Myocyte (in vitro differentiated cells): ENCODE measurements at regions not wholly inside any gene's neighbourhood (a gene's known extent, or its start where the extent isn't known, plus 50 kb on each side); places are given as distances from the start of the nearest gene placed in this dataset.

Source experiments
- DNase-seq: peaks from one replicate; pipeline ENCODE4 v3.0.0-alpha.2; 2012; ENCODE audit warnings: low read depth

- no peak for DNase-seq
Observed at GRCh38 chr16:86355531-86355930, 154.8 kb upstream of the FOXF1 start.

- no peak for DNase-seq
Observed at GRCh38 chr16:86355951-86356350, 154.4 kb upstream of the FOXF1 start.

DNA sequence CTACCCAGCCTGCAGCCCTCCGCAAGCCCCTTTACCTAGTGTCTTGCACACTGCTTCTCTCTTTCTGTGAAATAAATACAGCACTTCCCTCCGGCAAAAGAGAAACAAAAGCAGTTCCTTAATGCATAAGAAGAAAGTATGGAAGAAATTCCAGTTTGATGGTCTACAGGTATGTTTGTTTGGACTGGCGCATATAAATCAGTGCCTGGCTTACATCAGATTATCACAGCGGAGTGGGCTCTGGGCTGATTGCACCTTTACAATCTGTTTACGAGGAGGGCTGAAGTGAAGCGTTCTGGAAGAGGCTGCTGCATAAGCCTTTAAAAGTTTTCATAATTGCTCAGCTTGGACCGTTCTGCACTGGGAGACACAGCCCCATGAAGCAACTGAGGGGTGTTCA, 153.5 kb upstream of the FOXF1 start:
- no peak for DNase-seq

DNA sequence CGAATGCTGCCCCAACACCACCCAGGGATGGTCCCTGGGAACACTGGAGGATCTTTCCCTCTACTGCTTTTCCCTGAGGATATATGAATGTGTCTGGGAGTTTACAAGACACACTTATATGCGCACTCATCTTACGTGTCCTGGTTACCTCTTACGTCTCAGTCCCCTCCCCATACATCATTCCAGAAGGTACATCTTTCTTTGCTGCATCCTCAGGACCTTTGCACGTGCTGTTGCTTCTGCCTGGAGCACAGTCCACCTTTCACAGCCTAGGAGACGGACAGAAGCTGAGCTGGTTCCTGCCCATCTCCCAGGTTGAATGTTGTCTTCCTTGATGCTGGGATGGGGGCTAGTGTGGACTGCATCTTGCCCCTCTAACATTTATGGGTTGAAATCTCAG, 153.0 kb upstream of the FOXF1 start:
- DNase-seq = no peak

DNA sequence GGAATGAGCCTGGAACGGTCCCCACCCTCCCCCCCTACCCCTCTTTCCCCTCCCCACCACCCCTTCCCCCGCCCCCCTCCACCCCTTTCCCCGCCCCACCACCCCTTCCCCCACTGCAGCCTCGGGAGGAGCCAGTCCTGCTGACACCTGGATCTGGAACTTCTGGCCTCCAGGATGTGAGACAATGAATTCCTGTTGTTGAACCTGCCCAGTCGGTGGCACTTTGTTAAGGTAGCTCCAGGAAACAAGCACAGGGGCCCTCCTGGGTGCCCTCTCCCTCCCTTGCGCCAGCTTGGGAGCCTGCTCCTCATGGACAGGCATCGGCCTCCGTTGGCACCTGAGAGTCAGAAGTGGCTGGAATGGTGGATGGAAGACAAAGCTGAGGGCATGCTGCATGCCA, 152.4 kb upstream of the FOXF1 start:
- DNase-seq = no peak

GRCh38 chr16:86359571-86359970, 150.8 kb upstream of the FOXF1 start:
- DNase-seq = no peak

DNA sequence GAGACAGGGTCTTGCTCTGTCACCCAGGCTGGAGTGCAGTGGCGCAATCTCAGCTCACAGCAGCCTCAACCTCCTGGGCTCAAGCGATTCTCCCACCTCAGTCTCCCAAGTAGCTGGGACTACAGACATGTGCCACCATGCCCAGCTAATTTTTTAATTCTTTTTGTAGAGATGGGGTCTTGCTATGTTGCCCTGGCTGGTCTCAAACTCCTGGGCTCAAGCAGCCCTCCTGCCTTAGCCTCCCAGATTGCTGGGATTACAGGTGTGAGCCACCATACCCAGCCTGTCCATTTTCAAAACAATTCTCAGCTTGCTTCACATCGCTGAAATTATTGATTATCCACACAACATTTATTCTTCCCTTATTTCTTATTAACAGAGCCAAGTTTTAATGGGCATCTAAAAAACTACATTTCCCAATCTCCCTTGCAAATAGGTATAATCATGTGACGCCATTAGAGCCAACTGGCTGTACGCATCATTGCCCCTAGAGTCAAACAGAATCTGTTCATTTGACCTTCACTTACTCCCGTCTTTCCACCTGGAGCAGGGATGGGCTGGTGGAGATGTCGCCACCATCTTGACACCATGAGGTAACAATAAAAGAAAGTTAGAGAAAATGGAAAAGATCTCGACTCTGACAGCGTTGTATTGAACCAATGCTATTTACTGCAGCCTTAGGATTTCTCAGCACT, 148.0 kb upstream of the FOXF1 start:
- DNase-seq = no peak

- DNase-seq = peak; percentile 60
Observed at GRCh38 chr16:86363057-86363490, 147.3 kb upstream of the FOXF1 start.

DNA sequence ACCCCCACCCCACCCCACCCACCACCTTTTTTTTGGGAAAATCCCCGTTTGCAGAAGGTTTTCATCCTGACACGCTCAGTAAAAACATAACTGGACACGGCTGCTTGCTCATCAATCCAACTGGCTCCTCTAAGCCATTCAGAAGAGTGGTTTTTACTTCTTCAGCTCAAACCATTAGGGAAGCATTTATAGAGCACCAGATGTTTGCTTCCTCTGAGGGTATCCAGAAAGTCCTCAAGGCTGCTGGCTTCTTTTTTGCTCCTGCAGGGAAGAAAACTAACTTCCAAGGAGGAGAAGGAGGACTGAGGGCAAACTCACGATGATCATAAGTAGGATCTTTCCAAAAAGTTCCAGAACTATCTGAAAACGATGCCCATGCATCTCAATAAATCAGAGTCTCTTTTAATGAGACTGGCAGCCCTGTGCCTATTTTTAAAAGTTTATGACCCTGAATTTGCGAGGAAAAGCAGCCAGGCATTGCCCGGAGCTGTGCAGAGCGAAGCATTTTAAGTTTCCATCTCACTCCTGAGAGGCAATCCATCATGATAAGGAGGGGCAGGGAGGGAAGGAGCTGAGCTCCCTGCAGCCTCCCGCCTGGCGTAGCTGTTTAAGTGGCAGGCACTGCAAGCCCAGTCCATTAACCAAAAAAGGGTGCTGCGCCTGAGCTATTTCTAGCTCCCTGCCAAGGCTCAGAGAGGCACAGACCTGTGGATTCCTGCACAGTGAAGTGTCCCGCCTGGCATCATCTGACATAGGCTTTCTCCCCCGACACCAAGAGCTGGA, 146.3 kb upstream of the FOXF1 start:
- DNase-seq = no peak

DNA sequence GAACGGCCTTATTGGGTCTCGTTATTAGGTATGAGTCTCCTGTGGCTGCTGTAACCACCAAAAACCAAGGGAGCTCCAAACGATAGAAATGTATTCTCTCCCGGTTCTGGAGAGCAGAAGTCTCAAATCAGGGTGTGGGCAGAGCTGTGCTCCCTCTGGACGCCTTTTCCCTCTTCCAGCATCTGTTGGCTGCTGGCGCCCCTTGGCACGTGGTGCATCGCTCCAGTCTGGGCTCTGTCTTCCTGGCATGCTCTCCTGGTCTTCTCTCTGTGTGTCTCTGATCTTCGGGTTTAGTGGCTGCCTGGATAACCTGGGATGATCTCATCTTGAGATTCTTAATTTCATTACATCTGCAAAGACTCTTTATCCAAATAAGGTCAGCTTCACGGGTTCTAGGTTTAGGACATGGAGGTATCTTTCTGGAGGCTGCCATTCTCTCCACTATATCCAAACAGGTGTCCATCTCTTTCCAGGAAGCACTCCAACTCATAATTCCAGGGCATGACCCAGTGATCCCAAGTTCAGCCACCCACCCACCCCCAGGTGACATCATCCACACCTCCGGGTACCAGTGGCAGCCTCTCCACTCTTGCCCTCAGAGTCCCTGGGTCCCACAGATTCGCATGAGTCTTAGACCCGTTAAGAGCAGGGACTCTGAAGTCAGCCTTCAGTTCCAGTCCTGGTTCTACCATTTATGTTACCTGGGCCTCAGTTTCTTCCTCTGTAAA, 145.5 kb upstream of the FOXF1 start:
- DNase-seq = no peak

GRCh38 chr16:86365513-86366273, 144.6 kb upstream of the FOXF1 start:
- DNase-seq = no peak

DNA sequence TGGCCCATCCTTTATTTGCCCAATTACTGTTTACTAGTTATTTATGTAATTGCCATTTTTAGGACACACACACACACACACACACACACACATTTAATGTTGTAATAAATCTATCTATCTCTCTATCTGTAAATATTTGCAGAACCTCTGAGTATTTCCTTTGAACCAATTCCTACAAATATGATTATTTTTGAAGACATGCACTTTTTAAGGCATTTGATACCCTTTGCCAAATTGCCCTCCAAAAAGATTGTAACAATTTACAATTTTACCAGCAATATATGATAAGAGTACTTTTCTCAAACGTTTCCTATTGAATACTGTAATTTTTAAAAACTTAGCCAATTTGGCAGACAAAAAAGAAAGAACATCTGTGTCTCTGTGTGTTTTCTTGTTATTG, 143.8 kb upstream of the FOXF1 start:
- DNase-seq = no peak

- no peak for DNase-seq
Observed at GRCh38 chr16:86367291-86368072, 142.8 kb upstream of the FOXF1 start.

GRCh38 chr16:86368261-86368660, 142.1 kb upstream of the FOXF1 start:
- no peak for DNase-seq

DNA sequence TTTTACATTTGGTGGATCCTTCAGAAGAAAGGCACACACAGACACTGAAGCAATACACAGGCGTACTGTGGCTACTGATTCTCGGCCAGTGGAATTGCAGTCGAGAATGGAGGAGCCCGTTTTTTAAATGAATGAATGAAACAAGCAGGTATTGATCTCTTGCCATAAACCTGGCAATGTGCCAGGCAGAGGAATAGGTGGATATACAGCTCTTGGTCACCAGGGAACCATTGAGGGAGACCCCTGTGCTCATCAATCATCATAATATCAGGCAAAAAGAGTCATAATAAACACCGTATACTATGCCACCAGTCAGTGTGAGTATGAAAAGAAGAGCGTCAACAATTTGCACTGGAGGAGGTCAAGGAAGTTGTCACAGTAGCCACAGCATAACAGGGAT, 140.3 kb upstream of the FOXF1 start:
- no peak for DNase-seq

DNA sequence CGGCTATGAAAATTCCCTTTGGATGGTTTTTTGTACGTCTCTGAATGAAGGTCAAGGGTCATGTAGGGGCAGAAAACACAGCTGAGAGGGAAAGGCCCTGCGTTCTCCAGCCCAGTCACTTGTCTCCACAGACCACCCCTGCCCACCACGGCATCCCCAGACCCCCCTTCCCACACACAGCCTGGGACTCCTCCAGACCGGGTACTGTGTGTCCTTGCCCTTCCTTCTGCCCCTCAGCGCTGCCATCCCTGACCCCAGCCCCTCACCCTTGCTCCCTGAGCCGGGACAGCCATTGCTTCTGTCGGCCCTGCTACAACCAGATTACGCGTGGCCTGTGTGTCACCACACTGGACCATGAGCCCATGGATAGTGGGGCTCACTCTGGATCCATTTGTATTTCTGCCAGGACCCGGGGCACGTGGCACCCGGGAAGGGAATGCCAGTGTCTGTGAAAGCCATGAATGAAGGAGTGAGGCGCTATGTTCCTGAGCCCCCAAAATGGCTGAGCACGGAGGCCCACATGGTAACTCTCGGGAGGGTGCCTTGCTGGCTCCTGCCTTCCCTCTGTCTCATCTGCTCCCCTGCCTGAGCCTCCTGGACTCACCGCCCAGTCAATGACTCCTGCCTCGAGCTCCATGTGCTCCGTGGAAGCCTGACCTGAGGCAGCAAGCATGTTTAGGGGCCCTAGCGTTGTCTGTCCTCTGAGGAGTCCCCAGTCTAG, 139.1 kb upstream of the FOXF1 start:
- no peak for DNase-seq

- no peak for DNase-seq
Observed at GRCh38 chr16:86372193-86372592, 138.1 kb upstream of the FOXF1 start.

GRCh38 chr16:86373276-86373901, 136.9 kb upstream of the FOXF1 start:
- DNase-seq = no peak

- no peak for DNase-seq
Observed at GRCh38 chr16:86374603-86375130, 135.7 kb upstream of the FOXF1 start.
